GM10248 (cell line): ENCODE measurements at regions not wholly inside any gene's neighbourhood (a gene's known extent, or its start where the extent isn't known, plus 50 kb on each side); places are given as distances from the start of the nearest gene placed in this dataset.

Experiments used
- CTCF ChIA-PET: fragments of 300-600 bp; sonication (Branson Sonifier 250); formaldehyde crosslinking; extraction: SDS; loops from one replicate; lab custom pipeline; 2021; ENCODE audit warnings: antibody characterized with exemption; lab: Yijun Ruan, JAX
- POLR2A ChIA-PET: fragments of 350-650 bp; sonication (Branson Sonifier 250); formaldehyde crosslinking; extraction: SDS; loops from one replicate; lab custom pipeline; 2020; ENCODE audit warnings: antibody characterized with exemption; lab: Yijun Ruan, JAX
- DNase-seq: peaks from one replicate; pipeline ENCODE4 v3.0.0; 2012; ENCODE audit errors: extremely low spot score
- CTCF ChIP-seq: IDR thresholded peaks from 2 replicates; pipeline ENCODE4 v1.5.1; 2012; ENCODE audit warnings: mild to moderate bottlenecking, low read depth; ENCODE audit errors: extremely low read depth, missing control alignments, control extremely low read depth

GRCh38 chr16:87017371-87018012, 299.7 kb downstream of the C16orf95 start:
- TF ChIP-seq CTCF = no peak
- ChIA-PET POLR2A (no interaction called here), CTCF (interaction anchor here (1.1 to 2.1 kb wide), 2 partner anchors 11 kb away, joined by 3 to 5 read pairs; no protein-coding TSS in a partner anchor)
- no peak for DNase-seq

- no peak for DNase-seq
- CTCF ChIA-PET = no interaction called here
- POLR2A ChIA-PET = no interaction called here
- no peak for TF ChIP-seq CTCF
Measured at GRCh38 chr16:87025676-87026075, 291.5 kb downstream of the C16orf95 start.

- TF ChIP-seq CTCF = no peak
- no peak for DNase-seq
- POLR2A ChIA-PET = no interaction called here
- CTCF ChIA-PET = interaction anchor here (1.1 kb wide), 2 partner anchors 463 to 509 kb away, joined by 3 read pairs; no protein-coding TSS in a partner anchor
Measured at GRCh38 chr16:87027056-87027616, 290.1 kb downstream of the C16orf95 start.

GRCh38 chr16:87028481-87029320, 288.5 kb downstream of the C16orf95 start:
- DNase-seq = no peak
- TF ChIP-seq CTCF = no peak
- ChIA-PET CTCF (interaction anchor here (0.7 to 1.5 kb wide), 3 partner anchors 11 to 18 kb away, joined by 3 read pairs; no protein-coding TSS in a partner anchor), POLR2A (no interaction called here)

- ChIA-PET CTCF (no interaction called here), POLR2A (no interaction called here)
- no peak for TF ChIP-seq CTCF
- DNase-seq = no peak
Measured at GRCh38 chr16:87032554-87032953, 284.6 kb downstream of the C16orf95 start.

- ChIA-PET CTCF (no interaction called here), POLR2A (no interaction called here)
- TF ChIP-seq CTCF = no peak
- DNase-seq = no peak
Measured at GRCh38 chr16:87033021-87033471, 284.1 kb downstream of the C16orf95 start.
